Testis (tissue), 2 donors: ENCODE measurements at regions not wholly inside any gene's neighbourhood (a gene's known extent, or its start where the extent isn't known, plus 50 kb on each side); places are given as distances from the start of the nearest gene placed in this dataset.
"Not testable (repeated sequence)": the region's sequence is repeated elsewhere in the genome, so short reads cannot be mapped to it uniquely, and the experiment has no call there.

Source experiments
- DNase-seq: peaks from one replicate; pipeline ENCODE4 v3.0.0-alpha.2; 2019
- H3K27ac ChIP-seq, 2 donors: fragments of 200-600 bp; sonication (generic); one replicate each; pipeline ENCODE4 v1.5.1; 2019
- H3K27me3 ChIP-seq: fragments of 200-600 bp; sonication (generic); one replicate; pipeline ENCODE4 v1.5.1; 2019
- H3K36me3 ChIP-seq: fragments of 200-600 bp; sonication (generic); one replicate; pipeline ENCODE4 v1.5.1; 2017; ENCODE audit warnings: low read depth; ENCODE audit errors: missing control alignments
- H3K4me1 ChIP-seq: fragments of 200-600 bp; sonication (generic); one replicate; pipeline ENCODE4 v1.5.1; 2019
- H3K4me3 ChIP-seq, 2 donors: fragments of 200-600 bp; sonication (generic); one replicate each; pipeline ENCODE4 v1.5.1; 2017 to 2019
- H3K9me3 ChIP-seq: fragments of 200-600 bp; sonication (generic); one replicate; pipeline ENCODE4 v1.5.1; 2017
- CTCF ChIP-seq, 3 experiments: fragments of 450-650 bp in 2 of 3; fragments of 200-600 bp in 1 of 3; sonication (generic) in 1 of 3; IDR thresholded peaks; one replicate each; pipeline ENCODE4 v1.5.1; 2016 to 2019; ENCODE audit warnings: antibody characterized with exemption in 3 of 3, mild to moderate bottlenecking in 2 of 3, moderate library complexity in 1 of 3
- POLR2A ChIP-seq: fragments of 450-650 bp; IDR thresholded peaks from one replicate; pipeline ENCODE4 v1.6.1; 2017; ENCODE audit warnings: antibody characterized with exemption, mild to moderate bottlenecking, moderate library complexity
- WGBS, 2 donors: methylation state at CpG; one replicate each; pipeline ENCODE4 v1.1.5; 2018; 5-methylcytosine and 5-hydroxymethylcytosine counted together
- intact Hi-C: fragments of 100-400 bp; cut with DNase I; formaldehyde crosslinking; loops from one replicate; pipeline ENCODE4 v1.15.1; 2023; ENCODE audit warnings: low total_unique reads

- H3K4me3 ChIP-seq: no peak overlapping the region
- H3K9me3 ChIP-seq: no peaks in the 10 kb centered on the region
- peak; percentile 24 to 35 (median 32) for TF ChIP-seq CTCF (IDR thresholded peaks at IDR 0.05)
- no peak for TF ChIP-seq POLR2A
- H3K27ac ChIP-seq: no peak overlapping the region
- no peaks in the 10 kb centered on the region for H3K4me1 ChIP-seq
- no peaks in the 10 kb centered on the region for H3K36me3 ChIP-seq
- no peaks in the 10 kb centered on the region for H3K27me3 ChIP-seq
- 81 to 85% methylated on average over 7 of the region's 7 CpGs for WGBS, 2 donors
- intact Hi-C loops: no loop called here
- DNase-seq: no peak
These were observed 165.1 kb upstream of the TTC29 start for GRCh38 chr4:147110473-147111367.

DNA sequence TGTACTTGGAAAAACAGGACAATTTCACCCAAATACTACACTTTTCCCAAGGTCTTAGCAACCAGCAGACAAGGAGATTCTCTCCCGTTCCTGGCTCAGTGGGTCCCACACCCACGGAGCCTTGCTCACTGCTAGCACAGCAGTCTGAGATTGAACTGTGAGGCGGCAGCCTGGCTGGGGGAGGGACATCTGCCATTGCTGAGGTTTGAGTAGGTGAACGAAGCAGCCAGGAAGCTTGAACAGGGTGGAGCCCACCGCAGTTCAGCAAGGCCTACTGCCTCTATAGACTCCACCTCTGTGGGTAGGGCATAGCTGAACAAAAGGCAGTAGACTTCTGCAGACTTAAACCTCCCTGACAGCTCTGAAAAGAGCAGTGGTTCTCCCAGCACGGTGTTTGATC lies 166.5 kb upstream of the TTC29 start:
- H3K27me3 ChIP-seq, H3K9me3 ChIP-seq, H3K36me3 ChIP-seq, H3K4me1 ChIP-seq, intact Hi-C loops, H3K27ac ChIP-seq, H3K4me3 ChIP-seq, DNase-seq: not testable (repeated sequence)
- WGBS, 2 donors: 63% methylated on average over 6 of the region's 6 CpGs; no CpG with 5 or more reads in 1 of the 2 donors

GRCh38 chr4:147117431-147117830 lies 171.8 kb upstream of the TTC29 start:
- peak overlapping the region; percentile 34 to 63 for H3K27ac ChIP-seq
- H3K4me3 ChIP-seq: no peak overlapping the region
- 17 to 36% methylated on average over 4 of the region's 4 CpGs for WGBS, 2 donors
- intact Hi-C loops: no loop called here
- DNase-seq: peak; percentile 79
- peaks cover 36% of the 10 kb centered on the region for H3K4me1 ChIP-seq
- no peaks in the 10 kb centered on the region for H3K27me3 ChIP-seq
- TF ChIP-seq CTCF (IDR thresholded peaks at IDR 0.05) (no peak), POLR2A (no peak)
- H3K9me3 ChIP-seq: no peaks in the 10 kb centered on the region
- H3K36me3 ChIP-seq: no peaks in the 10 kb centered on the region

DNA sequence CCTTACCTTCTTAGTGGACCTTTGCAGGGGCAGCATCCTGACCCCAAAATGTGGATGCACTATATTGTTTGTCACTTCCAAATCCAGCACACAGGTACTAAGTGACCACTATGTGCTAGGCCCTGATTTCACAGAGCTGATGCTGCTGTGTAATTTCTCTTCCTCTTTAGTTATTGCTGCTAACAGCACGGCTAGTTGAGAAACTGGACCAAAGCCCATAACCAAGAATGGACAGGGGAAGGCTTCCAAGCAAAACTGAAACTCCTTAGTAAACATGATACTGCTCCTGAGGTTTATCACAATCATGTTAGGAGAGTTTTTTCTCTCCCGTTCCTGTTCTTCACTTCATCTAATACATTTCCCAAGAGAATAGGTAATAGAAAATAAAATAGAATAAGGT lies 172.9 kb upstream of the TTC29 start:
- peak; percentile 52 for DNase-seq
- peaks cover 36% of the 10 kb centered on the region for H3K4me1 ChIP-seq
- peak overlapping the region; percentile 3 to 53 for H3K27ac ChIP-seq
- no peaks in the 10 kb centered on the region for H3K27me3 ChIP-seq
- no peak for TF ChIP-seq POLR2A
- no peak for TF ChIP-seq CTCF (IDR thresholded peaks at IDR 0.05)
- H3K4me3 ChIP-seq: no peak overlapping the region
- intact Hi-C loops: no loop called here
- no peaks in the 10 kb centered on the region for H3K9me3 ChIP-seq
- WGBS, 2 donors: 23 to 28% methylated on average over 2 of the region's 2 CpGs
- no peaks in the 10 kb centered on the region for H3K36me3 ChIP-seq

DNA sequence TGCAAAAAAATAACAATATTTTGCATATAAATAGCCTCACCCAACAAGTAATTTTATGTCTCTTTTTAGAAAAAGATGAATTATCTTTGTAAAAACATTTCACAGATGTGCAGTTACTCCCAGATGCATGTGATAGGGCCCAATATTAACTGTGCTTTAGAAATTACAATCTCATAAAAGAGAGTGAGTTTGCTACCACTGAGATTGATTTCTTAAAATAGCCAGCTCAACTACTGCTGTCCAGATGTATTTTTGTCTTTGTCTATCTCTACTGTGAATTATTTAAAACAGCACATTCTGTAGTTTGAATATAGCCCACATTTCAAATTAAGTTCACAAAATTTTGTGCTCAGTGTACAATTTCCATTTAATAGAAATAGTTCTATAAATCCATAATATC lies 177.0 kb upstream of the TTC29 start:
- Histone ChIP-seq H3K36me3 (no peaks in the 10 kb centered on the region), H3K4me3 (no peak overlapping the region), H3K27ac (no peak overlapping the region), H3K27me3 (no peaks in the 10 kb centered on the region), H3K4me1 (peaks cover 27% of the 10 kb centered on the region), H3K9me3 (no peaks in the 10 kb centered on the region)
- TF ChIP-seq CTCF (IDR thresholded peaks at IDR 0.05) (no peak), POLR2A (no peak)
- intact Hi-C loops: no loop called here
- no peak for DNase-seq
